Astrocyte of the spinal cord (primary cell): ENCODE measurements at regions not wholly inside any gene's neighbourhood (a gene's known extent, or its start where the extent isn't known, plus 50 kb on each side); places are given as distances from the start of the nearest gene placed in this dataset.

ENCODE experiments used
- DNase-seq: peaks from one replicate; pipeline ENCODE4 v3.0.0; 2011; ENCODE audit warnings: low read depth, low spot score
- H3K4me3 ChIP-seq: 2 replicates; pipeline ENCODE4 v1.5.1; 2011; ENCODE audit warnings: low read depth, mild to moderate bottlenecking, low read length, moderate library complexity
- in situ Hi-C: cut with HindIII; loops from 2 replicates; pipeline ENCODE4 v1.10.0; 2017; ENCODE audit warnings: low sequenced_read_pairs
- TF ChIP-seq, protein P1 (sequence below): IDR thresholded peaks from 2 replicates; pipeline ENCODE4 v1.5.1; 2012; ENCODE audit warnings: low read depth, mild to moderate bottlenecking, low read length, inconsistent platforms

DNA sequence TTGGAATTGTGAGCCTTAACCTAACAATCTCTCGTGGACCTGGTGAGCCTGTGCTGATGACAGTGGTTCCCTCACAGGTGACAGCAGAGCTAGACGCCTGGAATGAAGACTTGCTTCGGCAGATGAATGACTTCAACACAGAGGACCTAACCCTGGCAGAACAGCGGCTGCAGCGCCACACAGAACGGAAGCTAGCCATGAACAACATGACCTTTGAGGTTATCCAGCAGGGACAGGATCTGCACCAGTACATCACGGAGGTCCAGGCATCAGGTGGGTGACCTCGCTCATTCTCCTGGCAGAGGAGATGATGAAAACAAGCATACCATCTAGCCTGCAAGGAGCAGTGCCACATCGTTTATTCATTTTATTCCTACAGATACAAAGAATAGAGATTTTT is 316.9 kb upstream of the UMPS start:
- in situ Hi-C loops = no loop called here
- DNase-seq = no peak
- H3K4me3 ChIP-seq = no peak overlapping the region
- TF ChIP-seq, protein P1, sequence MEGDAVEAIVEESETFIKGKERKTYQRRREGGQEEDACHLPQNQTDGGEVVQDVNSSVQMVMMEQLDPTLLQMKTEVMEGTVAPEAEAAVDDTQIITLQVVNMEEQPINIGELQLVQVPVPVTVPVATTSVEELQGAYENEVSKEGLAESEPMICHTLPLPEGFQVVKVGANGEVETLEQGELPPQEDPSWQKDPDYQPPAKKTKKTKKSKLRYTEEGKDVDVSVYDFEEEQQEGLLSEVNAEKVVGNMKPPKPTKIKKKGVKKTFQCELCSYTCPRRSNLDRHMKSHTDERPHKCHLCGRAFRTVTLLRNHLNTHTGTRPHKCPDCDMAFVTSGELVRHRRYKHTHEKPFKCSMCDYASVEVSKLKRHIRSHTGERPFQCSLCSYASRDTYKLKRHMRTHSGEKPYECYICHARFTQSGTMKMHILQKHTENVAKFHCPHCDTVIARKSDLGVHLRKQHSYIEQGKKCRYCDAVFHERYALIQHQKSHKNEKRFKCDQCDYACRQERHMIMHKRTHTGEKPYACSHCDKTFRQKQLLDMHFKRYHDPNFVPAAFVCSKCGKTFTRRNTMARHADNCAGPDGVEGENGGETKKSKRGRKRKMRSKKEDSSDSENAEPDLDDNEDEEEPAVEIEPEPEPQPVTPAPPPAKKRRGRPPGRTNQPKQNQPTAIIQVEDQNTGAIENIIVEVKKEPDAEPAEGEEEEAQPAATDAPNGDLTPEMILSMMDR = no peak

- no peak overlapping the region for H3K4me3 ChIP-seq
- in situ Hi-C loops = no loop called here
- DNase-seq = no peak
- TF ChIP-seq, protein P1 = no peak
Observed at GRCh38 chr3:124413989-124414598, 316.2 kb upstream of the UMPS start.

DNA sequence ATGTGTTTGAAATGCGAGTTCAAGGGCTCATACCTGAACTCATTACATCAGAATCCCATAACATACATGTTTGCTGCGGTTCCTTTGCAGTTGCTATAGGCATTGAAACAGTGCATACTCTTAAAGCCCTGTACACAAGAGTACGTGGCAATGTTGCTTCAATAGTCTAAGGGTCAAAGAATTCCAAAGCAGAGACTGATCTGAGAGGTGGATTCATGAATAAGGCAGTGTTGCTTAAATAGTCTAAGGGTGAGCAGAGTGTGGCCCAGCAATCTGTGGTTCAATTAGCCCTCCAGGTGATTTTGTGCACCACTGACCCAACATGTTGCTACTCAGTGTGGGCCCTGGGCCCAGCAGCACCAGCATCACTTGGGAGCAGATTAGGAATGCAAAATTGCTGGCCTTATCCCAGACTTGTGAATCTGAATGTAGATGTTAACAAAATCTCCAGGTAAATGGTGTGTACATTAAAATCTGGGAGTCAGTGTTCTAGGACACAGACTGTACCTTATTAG is 314.7 kb upstream of the UMPS start:
- DNase-seq = no peak
- no peak overlapping the region for H3K4me3 ChIP-seq
- TF ChIP-seq, protein P1 = no peak
- in situ Hi-C loops = no loop called here

- in situ Hi-C loops = no loop called here
- H3K4me3 ChIP-seq = no peak overlapping the region
- TF ChIP-seq, protein P1 = no peak
- no peak for DNase-seq
Observed at GRCh38 chr3:124419303-124419702, 310.9 kb upstream of the UMPS start.

DNA sequence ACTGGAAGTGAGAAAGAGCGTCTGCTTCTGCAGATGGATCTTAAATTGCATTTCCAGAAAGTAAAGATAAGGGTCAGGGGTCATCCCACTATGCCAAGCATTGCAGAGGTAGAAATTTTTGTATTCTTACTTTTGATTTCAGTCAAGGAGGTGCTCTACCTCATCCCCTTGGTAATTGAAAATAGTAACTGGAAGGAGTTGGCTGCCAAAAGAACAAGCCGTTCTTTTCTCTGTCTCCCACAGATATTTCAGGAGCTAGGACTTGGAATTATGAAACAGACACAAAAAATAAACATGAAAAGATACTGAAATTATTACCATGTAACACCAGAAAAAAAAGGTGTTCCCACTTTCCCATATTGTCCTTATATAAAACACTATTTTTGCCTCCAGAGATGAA is 309.9 kb upstream of the UMPS start:
- DNase-seq = no peak
- TF ChIP-seq, protein P1 = no peak
- in situ Hi-C loops = no loop called here
- H3K4me3 ChIP-seq = no peak overlapping the region

- in situ Hi-C loops = no loop called here
- TF ChIP-seq, protein P1 = no peak
- DNase-seq = no peak
- no peak overlapping the region for H3K4me3 ChIP-seq
Observed at GRCh38 chr3:124422805-124423204, 307.4 kb upstream of the UMPS start.
